HG02970 (cell line): ENCODE measurements at regions not wholly inside any gene's neighbourhood (a gene's known extent, or its start where the extent isn't known, plus 50 kb on each side); places are given as distances from the start of the nearest gene placed in this dataset.
"Not testable (repeated sequence)": the region's sequence is repeated elsewhere in the genome, so short reads cannot be mapped to it uniquely, and the experiment has no call there.

Source experiments
- ATAC-seq: cut with Tn5 transposase; IDR thresholded peaks from one replicate; pipeline ENCODE4 v1.9.1; 2021; ENCODE audit warnings: mild to moderate bottlenecking, moderate library complexity, moderate number of reproducible peaks; ENCODE audit not compliant: unreplicated experiment, low FRiP score

- no peak for ATAC-seq
Measured at GRCh38 chr1:5691795-5692509, 300.3 kb downstream of the NPHP4 start.

GRCh38 chr1:5690898-5691297 lies 301.3 kb downstream of the NPHP4 start:
- ATAC-seq: no peak

GRCh38 chr1:5690291-5690690 lies 301.9 kb downstream of the NPHP4 start:
- no peak for ATAC-seq

GRCh38 chr1:5688081-5689077 lies 303.8 kb downstream of the NPHP4 start:
- ATAC-seq: no peak

GRCh38 chr1:5686925-5687706 lies 305.1 kb downstream of the NPHP4 start:
- ATAC-seq: no peak

- no peak for ATAC-seq
Measured at GRCh38 chr1:5686195-5686594, 306.0 kb downstream of the NPHP4 start.

- no peak for ATAC-seq
Measured at GRCh38 chr1:5685446-5686040, 306.7 kb downstream of the NPHP4 start.

- no peak for ATAC-seq
Measured at GRCh38 chr1:5684791-5685190, 307.4 kb downstream of the NPHP4 start.

- ATAC-seq: no peak
Measured at GRCh38 chr1:5683446-5683845, 308.8 kb downstream of the NPHP4 start.

GRCh38 chr1:5682626-5683225 lies 309.5 kb downstream of the NPHP4 start:
- ATAC-seq: no peak

- ATAC-seq: no peak
Measured at GRCh38 chr1:5681654-5682053, 310.6 kb downstream of the NPHP4 start.

- no peak for ATAC-seq
Measured at GRCh38 chr1:5680600-5680999, 311.6 kb downstream of the NPHP4 start.

GRCh38 chr1:5678759-5679158 lies 313.5 kb downstream of the NPHP4 start:
- ATAC-seq: no peak

- not testable (repeated sequence) for ATAC-seq
Measured at GRCh38 chr1:5672355-5672754, 319.9 kb downstream of the NPHP4 start.

GRCh38 chr1:5670590-5671350 lies 321.5 kb downstream of the NPHP4 start:
- no peak for ATAC-seq

GRCh38 chr1:5667513-5668325 lies 324.5 kb downstream of the NPHP4 start:
- no peak for ATAC-seq

GRCh38 chr1:5664906-5665875 lies 327.0 kb downstream of the NPHP4 start:
- no peak for ATAC-seq
